ENCODE measurements at regions not wholly inside any gene's neighbourhood (a gene's known extent, or its start where the extent isn't known, plus 50 kb on each side); places are given as distances from the start of the nearest gene placed in this dataset.

- DNase-seq (ENCODE audit: extremely low spot score): no peak
- POLR2A ChIA-PET: no interaction called here
- CTCF ChIA-PET: interaction anchor here (1.1 kb wide), 1 partner anchor 25 kb away, joined by 3 read pairs; no protein-coding TSS in a partner anchor
- no peak for TF ChIP-seq CTCF (IDR thresholded peaks at IDR 0.05; ENCODE audit: control extremely low read depth, extremely low read depth, low read depth, missing control alignments)
Measured at GRCh38 chr11:120023551-120023950, 114.4 kb downstream of the TRIM29 start.

GRCh38 chr11:120023120-120023519 is 114.8 kb downstream of the TRIM29 start:
- DNase-seq (ENCODE audit: extremely low spot score): no peak
- CTCF ChIA-PET: interaction anchor here (1.1 kb wide), 1 partner anchor 25 kb away, joined by 3 read pairs; no protein-coding TSS in a partner anchor
- POLR2A ChIA-PET: no interaction called here
- TF ChIP-seq CTCF (IDR thresholded peaks at IDR 0.05; ENCODE audit: control extremely low read depth, extremely low read depth, low read depth, missing control alignments): no peak

GRCh38 chr11:120022617-120023016 is 115.3 kb downstream of the TRIM29 start:
- ChIA-PET POLR2A (no interaction called here), CTCF (no interaction called here)
- TF ChIP-seq CTCF (IDR thresholded peaks at IDR 0.05; ENCODE audit: control extremely low read depth, extremely low read depth, low read depth, missing control alignments): no peak
- DNase-seq (ENCODE audit: extremely low spot score): no peak

GRCh38 chr11:120021978-120022377 is 115.9 kb downstream of the TRIM29 start:
- no peak for DNase-seq (ENCODE audit: extremely low spot score)
- ChIA-PET CTCF (no interaction called here), POLR2A (no interaction called here)
- no peak for TF ChIP-seq CTCF (IDR thresholded peaks at IDR 0.05; ENCODE audit: control extremely low read depth, extremely low read depth, low read depth, missing control alignments)

- TF ChIP-seq CTCF (IDR thresholded peaks at IDR 0.05; ENCODE audit: control extremely low read depth, extremely low read depth, low read depth, missing control alignments): no peak
- POLR2A ChIA-PET: no interaction called here
- DNase-seq (ENCODE audit: extremely low spot score): no peak
- CTCF ChIA-PET: no interaction called here
Measured at GRCh38 chr11:120021391-120021953, 116.4 kb downstream of the TRIM29 start.

- POLR2A ChIA-PET: no interaction called here
- no peak for DNase-seq (ENCODE audit: extremely low spot score)
- CTCF ChIA-PET: no interaction called here
- TF ChIP-seq CTCF (IDR thresholded peaks at IDR 0.05; ENCODE audit: control extremely low read depth, extremely low read depth, low read depth, missing control alignments): no peak
Measured at GRCh38 chr11:120020981-120021380, 116.9 kb downstream of the TRIM29 start.

- CTCF ChIA-PET: no interaction called here
Measured at GRCh38 chr11:120020486-120020885, 117.4 kb downstream of the TRIM29 start.

More at GRCh38 chr11:120020486-120020885, 117.4 kb downstream of the TRIM29 start:
- no peak for TF ChIP-seq CTCF (IDR thresholded peaks at IDR 0.05; ENCODE audit: control extremely low read depth, extremely low read depth, low read depth, missing control alignments)
- POLR2A ChIA-PET: no interaction called here
- no peak for DNase-seq (ENCODE audit: extremely low spot score)
